IMR-90 (cell line): ENCODE measurements at regions not wholly inside any gene's neighbourhood (a gene's known extent, or its start where the extent isn't known, plus 50 kb on each side); places are given as distances from the start of the nearest gene placed in this dataset.

Experiments used
- ATAC-seq: fragments of 200-7000 bp; cut with Tn5 transposase; 2 replicates; pipeline ENCODE4 v1.9.1; 2020; ENCODE audit warnings: low read depth, mild to moderate bottlenecking, moderate library complexity
- BruUV-seq: library from RNA; stranded (reverse); fragments of 400-500 nt; replicated peaks from 2 replicates; lab custom pipeline; 2021; lab: Mats Ljungman, UMichigan
- CTCF ChIA-PET: fragments of 300-600 bp; formaldehyde crosslinking; extraction: SDS; loops from one replicate; lab custom pipeline; 2021; ENCODE audit warnings: antibody characterized with exemption; lab: Yijun Ruan, JAX
- POLR2A ChIA-PET: fragments of 300-600 bp; sonication (Branson Sonifier 250); formaldehyde crosslinking; loops from one replicate; lab custom pipeline; 2022; ENCODE audit warnings: antibody characterized with exemption; ENCODE audit not compliant: unreplicated experiment; lab: Charles Lee
- DNase-seq: peaks from one replicate; pipeline ENCODE4 v3.0.0; 2013
- H2AFZ ChIP-seq: replicated peaks from 2 replicates; pipeline ENCODE3; 2013; ENCODE audit warnings: low read length, mild to moderate bottlenecking; ENCODE audit not compliant: poor library complexity
- H2AK5ac ChIP-seq: 2 replicates; pipeline ENCODE4 v1.6.1; 2013; ENCODE audit warnings: low read depth, low read length, inconsistent platforms
- H2AK9ac ChIP-seq: replicated peaks from 2 replicates; pipeline ENCODE3; 2013; ENCODE audit warnings: mild to moderate bottlenecking, low read depth, low read length, moderate library complexity; ENCODE audit not compliant: poor library complexity
- H2BK120ac ChIP-seq: 2 replicates; pipeline ENCODE4 v1.6.1; 2013; ENCODE audit warnings: low read depth, low read length, inconsistent platforms
- H2BK15ac ChIP-seq: 3 replicates; pipeline ENCODE4 v1.6.1; 2013; ENCODE audit warnings: low read depth, low read length, inconsistent platforms
- H2BK20ac ChIP-seq: 2 replicates; pipeline ENCODE4 v1.6.1; 2013; ENCODE audit warnings: low read depth, mild to moderate bottlenecking, inconsistent platforms, low read length, moderate library complexity
- H2BK5ac ChIP-seq: 2 replicates; pipeline ENCODE4 v1.6.1; 2013; ENCODE audit warnings: mild to moderate bottlenecking, low read depth, low read length, inconsistent platforms; ENCODE audit not compliant: poor library complexity, severe bottlenecking
- H3K14ac ChIP-seq: replicated peaks from 2 replicates; pipeline ENCODE4 v1.6.1; 2013; ENCODE audit warnings: low read depth, low read length, inconsistent platforms
- H3K18ac ChIP-seq: 2 replicates; pipeline ENCODE4 v1.6.1; 2013; ENCODE audit warnings: low read depth, low read length, control low read depth
- H3K23ac ChIP-seq: 2 replicates; pipeline ENCODE4 v1.6.1; 2013; ENCODE audit warnings: low read depth, low read length, inconsistent platforms
- H3K27ac ChIP-seq: 2 replicates; pipeline ENCODE4 v1.5.1; 2013; ENCODE audit warnings: mild to moderate bottlenecking, control low read depth, low read length; ENCODE audit not compliant: insufficient read depth
- H3K27me3 ChIP-seq: 2 replicates; pipeline ENCODE4 v1.6.1; 2013; ENCODE audit warnings: low read length; ENCODE audit not compliant: control insufficient read depth, insufficient read depth
- H3K36me3 ChIP-seq: 2 replicates; pipeline ENCODE4 v1.6.1; 2013; ENCODE audit warnings: low read length, mixed read lengths; ENCODE audit not compliant: control insufficient read depth, insufficient read depth
- H3K4ac ChIP-seq: 2 replicates; pipeline ENCODE4 v1.6.1; 2013; ENCODE audit warnings: low read depth, low read length, inconsistent platforms
- H3K4me1 ChIP-seq: 2 replicates; pipeline ENCODE4 v1.6.1; 2013; ENCODE audit warnings: low read length, mixed read lengths; ENCODE audit not compliant: control insufficient read depth, insufficient read depth
- H3K4me2 ChIP-seq: 2 replicates; pipeline ENCODE4 v1.6.1; 2013; ENCODE audit warnings: low read depth, mild to moderate bottlenecking, control low read depth, low read length, moderate library complexity
- H3K4me3 ChIP-seq: 2 replicates; pipeline ENCODE4 v1.5.1; 2013; ENCODE audit warnings: low read depth, mild to moderate bottlenecking, control low read depth, low read length, moderate library complexity; ENCODE audit not compliant: insufficient read depth
- H3K56ac ChIP-seq: 2 replicates; pipeline ENCODE4 v1.6.1; 2013; ENCODE audit warnings: low read length, inconsistent platforms; ENCODE audit not compliant: insufficient read depth; ENCODE audit errors: extremely low read depth
- H3K79me1 ChIP-seq, 2 experiments: 2 replicates each; pipeline ENCODE4 v1.6.1; 2013; ENCODE audit warnings: low read length in 2 of 2, inconsistent platforms in 1 of 2, low read depth in 1 of 2
- H3K9ac ChIP-seq: 2 replicates; pipeline ENCODE4 v1.6.1; 2013; ENCODE audit warnings: low read depth, low read length, control low read depth
- H3K9me1 ChIP-seq: 2 replicates; pipeline ENCODE4 v1.6.1; 2013; ENCODE audit warnings: low read length, inconsistent platforms; ENCODE audit not compliant: insufficient read depth
- H3K9me3 ChIP-seq: 2 replicates; pipeline ENCODE4 v1.6.1; 2013; ENCODE audit warnings: low read length; ENCODE audit not compliant: control insufficient read depth, insufficient read depth
- H4K20me1 ChIP-seq: 2 replicates; pipeline ENCODE4 v1.6.1; 2013; ENCODE audit warnings: low read length, inconsistent platforms; ENCODE audit not compliant: insufficient read depth
- H4K5ac ChIP-seq: 2 replicates; pipeline ENCODE4 v1.6.1; 2013; ENCODE audit warnings: mild to moderate bottlenecking, low read depth, low read length, control low read depth
- H4K8ac ChIP-seq, 2 experiments: 2 replicates each; pipeline ENCODE4 v1.6.1; 2013; ENCODE audit warnings: low read depth in 2 of 2, low read length in 2 of 2, control low read depth in 1 of 2, inconsistent platforms in 1 of 2
- H4K91ac ChIP-seq: 2 replicates; pipeline ENCODE4 v1.6.1; 2013; ENCODE audit warnings: low read depth, low read length, inconsistent platforms; ENCODE audit not compliant: insufficient read depth
- BHLHE40 ChIP-seq: fragments of 150-350 bp; IDR thresholded peaks from 2 replicates; pipeline ENCODE4 v1.6.1; 2016; ENCODE audit warnings: mild to moderate bottlenecking, low read depth, low read length
- MAFK ChIP-seq: IDR thresholded peaks from 2 replicates; pipeline ENCODE4 v1.6.1; 2012; ENCODE audit warnings: low read depth, low read length, improper control_type of control experiment
- MXI1 ChIP-seq: IDR thresholded peaks from 2 replicates; pipeline ENCODE4 v1.6.1; 2012; ENCODE audit warnings: low read depth, mild to moderate bottlenecking, low read length, moderate library complexity, borderline replicate concordance
- POLR2A ChIP-seq: IDR thresholded peaks from 2 replicates; pipeline ENCODE4 v1.6.1; 2012; ENCODE audit warnings: mild to moderate bottlenecking, low read depth, low read length
- RAD21 ChIP-seq: IDR thresholded peaks from 2 replicates; pipeline ENCODE4 v1.6.1; 2012; ENCODE audit warnings: low read length, improper control_type of control experiment
- RCOR1 ChIP-seq: IDR thresholded peaks from 2 replicates; pipeline ENCODE4 v1.6.1; 2012; ENCODE audit warnings: mild to moderate bottlenecking, low read length, improper control_type of control experiment; ENCODE audit not compliant: insufficient replicate concordance
- SMC3 ChIP-seq: fragments of 150-350 bp; IDR thresholded peaks from 2 replicates; pipeline ENCODE4 v1.6.1; 2016; ENCODE audit warnings: low read depth, mild to moderate bottlenecking, antibody characterized with exemption, low read length, moderate library complexity
- WGBS, 2 experiments: methylation state at CpG; one replicate each; pipeline versions ENCODE4 v1.1.5 to v1.1.7; 2013; ENCODE audit warnings: missing lambda C conversion rate in 2 of 2; ENCODE audit not compliant: insufficient read length in 1 of 2; ENCODE audit errors: extremely low coverage in 2 of 2; 5-methylcytosine and 5-hydroxymethylcytosine counted together
- dilution Hi-C: fragments of 300-500 bp; cut with HindIII; formaldehyde crosslinking; loops from one replicate; pipeline ENCODE4 v1.14.3; 2018; ENCODE audit warnings: low sequenced_read_pairs; ENCODE audit not compliant: unreplicated experiment
- in situ Hi-C: fragments of 300-500 bp; cut with MboI; formaldehyde crosslinking; loops from 3 replicates; pipeline ENCODE4 v1.14.3; 2019; ENCODE audit warnings: low sequenced_read_pairs, inconsistent platforms, mixed read lengths
- intact Hi-C: fragments of 100-400 bp; cut with micrococcal nuclease; formaldehyde crosslinking; loops from 2 replicates; pipeline ENCODE4 v1.10.0; 2022
- TF ChIP-seq, protein P1 (sequence below): fragments of 150-350 bp; IDR thresholded peaks from 2 replicates; pipeline ENCODE4 v1.6.1; 2017; ENCODE audit warnings: mild to moderate bottlenecking, antibody characterized with exemption, low read length, low read depth
- TF ChIP-seq, protein P2 (sequence below): fragments of 150-350 bp; IDR thresholded peaks from 2 replicates; pipeline ENCODE4 v1.6.1; 2016; ENCODE audit warnings: low read depth, mild to moderate bottlenecking, low read length, moderate library complexity, borderline replicate concordance

DNA sequence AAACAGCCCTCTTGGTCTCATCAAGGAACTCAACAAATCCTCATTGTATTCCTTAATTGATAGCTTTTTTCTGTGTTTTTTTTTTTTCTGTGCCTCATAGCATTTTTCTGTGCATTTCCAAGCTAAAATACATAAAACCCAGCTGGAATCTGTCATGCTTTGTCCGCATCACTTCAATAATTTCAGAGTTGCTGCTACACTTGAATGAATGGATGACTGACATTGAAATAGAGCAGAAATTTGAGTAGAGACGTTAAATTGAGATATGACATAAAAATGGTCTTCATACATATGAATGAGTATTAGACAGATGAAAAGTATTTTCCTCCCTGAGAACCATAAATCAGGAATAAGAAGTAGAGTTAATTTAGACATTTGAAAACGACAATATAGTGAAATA, 593.2 kb downstream of the TMA16 start:
- no peak for TF ChIP-seq MXI1
- TF ChIP-seq SMC3, result no peak
- TF ChIP-seq POLR2A, result no peak
- TF ChIP-seq, protein P1, sequence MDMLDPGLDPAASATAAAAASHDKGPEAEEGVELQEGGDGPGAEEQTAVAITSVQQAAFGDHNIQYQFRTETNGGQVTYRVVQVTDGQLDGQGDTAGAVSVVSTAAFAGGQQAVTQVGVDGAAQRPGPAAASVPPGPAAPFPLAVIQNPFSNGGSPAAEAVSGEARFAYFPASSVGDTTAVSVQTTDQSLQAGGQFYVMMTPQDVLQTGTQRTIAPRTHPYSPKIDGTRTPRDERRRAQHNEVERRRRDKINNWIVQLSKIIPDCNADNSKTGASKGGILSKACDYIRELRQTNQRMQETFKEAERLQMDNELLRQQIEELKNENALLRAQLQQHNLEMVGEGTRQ, result no peak
- TF ChIP-seq RAD21, result no peak
- no peak for TF ChIP-seq RCOR1
- no peak for TF ChIP-seq BHLHE40
- TF ChIP-seq MAFK, result no peak
- TF ChIP-seq, protein P2, sequence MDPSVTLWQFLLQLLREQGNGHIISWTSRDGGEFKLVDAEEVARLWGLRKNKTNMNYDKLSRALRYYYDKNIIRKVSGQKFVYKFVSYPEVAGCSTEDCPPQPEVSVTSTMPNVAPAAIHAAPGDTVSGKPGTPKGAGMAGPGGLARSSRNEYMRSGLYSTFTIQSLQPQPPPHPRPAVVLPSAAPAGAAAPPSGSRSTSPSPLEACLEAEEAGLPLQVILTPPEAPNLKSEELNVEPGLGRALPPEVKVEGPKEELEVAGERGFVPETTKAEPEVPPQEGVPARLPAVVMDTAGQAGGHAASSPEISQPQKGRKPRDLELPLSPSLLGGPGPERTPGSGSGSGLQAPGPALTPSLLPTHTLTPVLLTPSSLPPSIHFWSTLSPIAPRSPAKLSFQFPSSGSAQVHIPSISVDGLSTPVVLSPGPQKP, result no peak

More for the DNA sequence above, 593.2 kb downstream of the TMA16 start:
- Histone ChIP-seq H2BK20ac (no peak overlapping the region), H2AK9ac (no peak overlapping the region), H4K5ac (no peak overlapping the region), H2BK15ac (no peak overlapping the region), H3K9ac (no peak overlapping the region), H2AK5ac (no peak overlapping the region), H3K9me1 (no peaks in the 10 kb centered on the region), H2BK5ac (no peak overlapping the region), H3K36me3 (no peaks in the 10 kb centered on the region), H4K8ac (no peak overlapping the region), H4K20me1 (no peaks in the 10 kb centered on the region), H3K4me3 (no peak overlapping the region), H3K9me3 (peaks cover 5% of the 10 kb centered on the region; the same call in 1 of the 2 replicates), H3K4me1 (no peaks in the 10 kb centered on the region), H3K79me1 (no peaks in the 10 kb centered on the region), H2AFZ (no peak overlapping the region), H3K18ac (no peak overlapping the region), H3K27ac (no peak overlapping the region), H4K91ac (no peak overlapping the region), H3K23ac (no peak overlapping the region), H3K4ac (no peak overlapping the region), H2BK120ac (no peak overlapping the region), H3K56ac (no peak overlapping the region), H3K4me2 (no peak overlapping the region), H3K14ac (no peak overlapping the region), H3K27me3 (no peaks in the 10 kb centered on the region)
- no peak for ATAC-seq
- WGBS, 2 experiments, result no CpG with 5 or more reads among the region's 3 CpGs
- ChIA-PET CTCF (no interaction called here), POLR2A (no interaction called here)
- no peak for DNase-seq
- intact Hi-C loops, result no loop called here
- BruUV-seq, result no TSS peak
- dilution Hi-C loops, result no loop called here
- in situ Hi-C loops, result no loop called here
